ENCODE measurements at regions not wholly inside any gene's neighbourhood (a gene's known extent, or its start where the extent isn't known, plus 50 kb on each side); places are given as distances from the start of the nearest gene placed in this dataset.

GRCh38 chr4:28354880-28355656, 1494.4 kb downstream of the STIM2 start:
- DNase-seq: no peak

DNA sequence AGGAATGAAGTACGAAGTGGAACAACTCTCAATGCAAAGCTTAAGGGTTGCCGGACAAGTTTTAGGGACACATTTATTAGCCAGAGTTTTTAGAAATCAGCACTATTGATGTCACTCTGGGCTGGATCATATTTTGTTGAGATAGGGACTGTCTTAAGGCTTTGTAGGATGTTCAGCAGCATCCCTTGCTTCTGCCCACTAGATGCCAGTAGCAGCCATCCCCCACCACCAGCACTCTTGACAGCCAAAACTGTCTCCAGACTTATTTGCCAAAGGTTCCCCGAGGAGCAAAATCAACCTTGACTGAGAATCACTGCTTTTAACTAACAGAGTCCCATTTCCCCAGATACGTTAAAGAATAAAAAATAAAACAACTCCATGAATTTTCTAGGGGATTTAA, 1497.3 kb downstream of the STIM2 start:
- DNase-seq: no peak

DNA sequence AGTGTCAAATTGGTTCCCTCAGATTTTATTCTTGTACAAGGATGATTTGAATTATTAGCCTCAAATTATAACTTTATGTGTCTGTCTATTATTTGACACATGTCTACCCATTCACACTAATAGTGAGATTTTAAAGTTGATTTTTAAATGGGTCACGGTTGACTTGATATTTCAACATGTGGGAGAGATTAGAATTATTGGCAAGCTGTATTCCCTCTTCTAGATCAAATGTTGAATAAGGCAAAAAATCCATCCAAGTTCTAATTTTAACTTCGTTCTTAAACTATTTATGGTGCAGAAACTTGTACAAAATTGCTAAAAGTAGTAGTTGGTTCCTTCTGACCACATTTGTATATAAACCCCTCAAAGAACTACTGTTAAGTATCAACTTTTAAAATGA, 1498.0 kb downstream of the STIM2 start:
- no peak for DNase-seq

DNA sequence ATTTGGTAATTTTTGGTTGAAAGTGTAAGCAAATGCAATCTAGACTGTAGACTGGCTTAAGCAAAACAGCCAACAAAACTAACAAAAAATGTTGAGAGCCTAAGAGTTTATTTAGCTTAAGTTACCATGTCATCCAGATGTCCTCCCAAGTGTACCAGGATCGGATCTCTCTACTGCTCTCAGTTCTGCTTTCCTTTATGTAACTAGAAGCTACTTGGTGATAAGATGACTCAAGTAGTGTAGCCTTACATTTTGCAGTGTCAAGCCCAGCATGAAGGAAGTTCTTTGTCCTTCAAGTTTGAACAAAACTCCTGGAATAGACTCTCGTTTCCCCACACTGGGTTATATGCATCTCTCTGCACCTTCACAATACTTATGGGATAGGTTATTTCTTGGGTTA, 1500.0 kb downstream of the STIM2 start:
- DNase-seq: no peak

GRCh38 chr4:28362169-28362568, 1501.5 kb downstream of the STIM2 start:
- DNase-seq: no peak

- DNase-seq: no peak
Measured at GRCh38 chr4:28369499-28369898, 1508.9 kb downstream of the STIM2 start.

DNA sequence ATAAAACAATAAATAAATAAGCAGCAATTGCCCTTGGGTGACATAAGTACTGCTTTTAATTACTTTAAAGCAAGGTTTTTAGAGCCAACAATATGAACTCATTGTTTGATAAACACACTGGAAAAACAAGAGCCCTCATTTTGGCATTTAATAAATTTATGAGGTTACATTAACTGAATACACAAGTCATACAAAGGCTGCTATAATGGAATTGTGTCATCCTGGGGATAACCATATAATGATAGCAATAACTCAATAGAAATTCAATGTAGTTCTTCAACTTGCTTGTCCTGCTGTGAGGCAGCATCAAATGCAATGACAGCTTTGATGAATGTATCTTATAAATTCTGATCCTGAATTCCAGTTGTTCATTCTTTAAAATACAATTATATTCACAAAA, 1512.5 kb downstream of the STIM2 start:
- DNase-seq: no peak

DNA sequence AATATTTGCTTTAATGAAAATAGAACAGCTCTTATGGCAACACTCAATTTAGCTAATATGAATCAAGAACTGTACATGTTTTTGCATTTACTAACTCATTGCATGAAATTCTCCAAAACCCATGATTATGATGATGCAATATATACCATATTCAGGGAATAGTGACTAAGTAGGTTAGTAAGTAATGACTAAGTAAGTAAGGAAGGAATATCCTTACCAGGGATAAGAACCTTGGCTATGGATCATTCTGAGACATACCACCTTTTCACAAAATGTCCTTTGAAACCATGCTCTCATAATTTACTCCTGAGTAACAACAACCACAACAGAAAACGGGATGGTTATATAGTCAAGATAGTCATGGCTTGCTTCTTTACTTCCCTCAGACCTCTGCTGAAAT, 1513.0 kb downstream of the STIM2 start:
- no peak for DNase-seq

DNA sequence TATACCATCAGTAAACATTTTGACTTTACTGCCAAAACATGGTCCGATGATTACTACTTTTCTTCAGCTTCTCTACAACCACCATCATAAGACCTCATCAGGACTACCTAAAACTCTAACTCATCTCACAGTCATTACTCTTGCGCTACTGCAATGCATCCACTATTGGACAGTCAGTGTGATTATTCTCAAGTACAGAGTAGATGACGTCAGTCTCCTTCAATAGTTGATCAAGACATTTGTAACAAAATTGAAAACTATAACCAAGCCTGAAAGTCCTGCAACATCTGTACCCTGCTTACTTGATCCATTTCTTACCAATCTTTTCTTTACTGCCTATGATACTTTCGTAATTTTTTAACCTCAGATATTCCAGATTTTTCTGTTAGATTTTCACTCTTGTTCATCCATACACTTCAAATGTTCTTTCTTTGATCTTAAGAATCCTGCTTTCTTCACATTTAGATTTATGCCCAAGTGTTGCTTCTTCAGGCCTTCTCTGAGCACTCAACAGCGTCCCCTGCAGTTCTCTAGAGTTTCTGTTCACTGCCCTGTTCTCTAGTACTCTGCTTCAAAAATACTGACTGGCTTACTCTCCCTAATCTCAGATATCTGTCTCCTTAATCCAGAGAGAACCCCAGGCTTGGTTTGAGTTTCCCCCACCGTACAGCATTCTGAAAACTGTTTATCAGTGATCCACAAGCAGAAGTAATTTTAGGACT, 1517.6 kb downstream of the STIM2 start:
- no peak for DNase-seq

DNA sequence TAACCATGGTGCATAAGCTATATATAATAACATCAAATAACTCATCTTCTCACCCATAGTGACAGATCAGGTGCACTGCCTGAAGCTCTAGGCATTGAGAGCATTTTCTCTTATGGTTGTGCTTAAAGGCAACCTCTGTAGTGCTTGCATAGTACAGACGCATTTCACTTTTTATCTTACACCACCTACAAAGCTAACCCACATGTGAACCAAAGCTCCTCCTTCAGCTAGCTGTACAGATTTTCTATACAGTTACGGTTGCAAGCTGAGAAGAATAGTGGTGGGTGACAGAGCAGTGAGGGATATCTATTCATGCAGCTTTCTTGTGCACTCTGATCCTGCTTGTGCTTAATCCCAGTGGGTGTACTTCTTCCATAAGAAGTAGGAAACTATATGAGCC, 1525.2 kb downstream of the STIM2 start:
- no peak for DNase-seq

- no peak for DNase-seq
Measured at GRCh38 chr4:28386776-28387175, 1526.1 kb downstream of the STIM2 start.

- DNase-seq: no peak
Measured at GRCh38 chr4:28388471-28388870, 1527.8 kb downstream of the STIM2 start.

DNA sequence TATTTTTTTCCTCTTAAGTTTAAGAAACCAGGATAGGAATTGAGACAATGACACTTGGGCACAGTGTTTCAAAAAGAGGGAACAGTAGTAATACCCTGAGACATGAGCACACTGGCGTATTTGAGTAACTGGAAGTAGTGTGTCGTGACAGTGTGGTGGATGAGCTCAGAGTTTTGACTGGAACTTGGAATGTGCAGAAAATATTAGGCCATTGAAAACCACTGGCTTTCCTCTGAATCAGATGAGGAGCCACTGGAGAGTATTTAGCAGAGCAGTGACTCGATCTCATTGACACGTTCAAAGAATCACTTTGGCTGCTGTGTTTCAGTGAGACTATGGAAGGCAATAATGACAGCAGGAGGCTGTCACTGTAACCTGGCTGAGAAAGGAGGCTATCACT, 1531.2 kb downstream of the STIM2 start:
- no peak for DNase-seq

DNA sequence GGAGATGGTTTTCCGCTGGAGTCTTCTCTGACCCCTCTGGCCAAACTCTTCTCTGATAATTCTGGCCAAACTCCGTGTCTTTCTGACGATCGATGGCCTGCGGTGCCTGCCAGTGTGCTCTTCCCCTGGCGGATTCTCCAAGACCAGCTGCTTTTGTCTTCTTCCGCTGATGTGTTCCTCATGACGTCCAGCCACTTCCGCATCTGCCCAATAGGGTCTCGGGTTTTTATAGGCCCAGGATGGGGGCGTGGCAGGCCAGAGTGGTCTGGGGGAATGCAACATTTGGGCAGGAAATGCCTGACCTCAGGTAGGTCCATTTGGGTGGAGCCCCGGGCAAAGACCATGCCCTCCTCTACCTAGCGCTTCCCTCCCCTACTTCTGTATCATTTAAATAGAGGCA, 1542.1 kb downstream of the STIM2 start:
- DNase-seq: no peak

- no peak for DNase-seq
Measured at GRCh38 chr4:28421221-28421620, 1560.6 kb downstream of the STIM2 start.

GRCh38 chr4:28426251-28426650, 1565.6 kb downstream of the STIM2 start:
- no peak for DNase-seq

GRCh38 chr4:28427306-28428085, 1566.9 kb downstream of the STIM2 start:
- no peak for DNase-seq

GRCh38 chr4:28432348-28433025, 1571.8 kb downstream of the STIM2 start:
- no peak for DNase-seq

- DNase-seq: no peak
Measured at GRCh38 chr4:28435314-28435713, 1574.7 kb downstream of the STIM2 start.

GRCh38 chr4:28436191-28437080, 1575.8 kb downstream of the STIM2 start:
- DNase-seq: no peak

DNA sequence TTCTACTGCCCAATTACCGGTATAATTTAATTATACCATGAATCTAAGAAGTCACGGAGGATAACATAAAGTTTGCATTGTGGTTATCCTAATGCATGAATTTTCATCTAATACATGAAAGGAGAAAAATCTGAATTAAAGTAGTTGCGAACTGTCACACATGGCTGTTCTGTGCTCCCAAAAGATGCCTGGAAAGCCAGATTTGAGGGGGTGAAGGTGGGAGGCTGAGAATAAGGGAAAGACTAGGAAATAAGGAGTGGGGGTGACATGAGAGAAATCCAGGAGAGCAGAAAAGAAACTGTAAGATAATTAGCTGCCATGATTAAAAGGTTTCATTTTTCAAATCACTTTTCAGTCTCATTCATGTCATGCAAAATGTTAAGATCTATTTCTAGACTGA, 1582.7 kb downstream of the STIM2 start:
- no peak for DNase-seq

DNA sequence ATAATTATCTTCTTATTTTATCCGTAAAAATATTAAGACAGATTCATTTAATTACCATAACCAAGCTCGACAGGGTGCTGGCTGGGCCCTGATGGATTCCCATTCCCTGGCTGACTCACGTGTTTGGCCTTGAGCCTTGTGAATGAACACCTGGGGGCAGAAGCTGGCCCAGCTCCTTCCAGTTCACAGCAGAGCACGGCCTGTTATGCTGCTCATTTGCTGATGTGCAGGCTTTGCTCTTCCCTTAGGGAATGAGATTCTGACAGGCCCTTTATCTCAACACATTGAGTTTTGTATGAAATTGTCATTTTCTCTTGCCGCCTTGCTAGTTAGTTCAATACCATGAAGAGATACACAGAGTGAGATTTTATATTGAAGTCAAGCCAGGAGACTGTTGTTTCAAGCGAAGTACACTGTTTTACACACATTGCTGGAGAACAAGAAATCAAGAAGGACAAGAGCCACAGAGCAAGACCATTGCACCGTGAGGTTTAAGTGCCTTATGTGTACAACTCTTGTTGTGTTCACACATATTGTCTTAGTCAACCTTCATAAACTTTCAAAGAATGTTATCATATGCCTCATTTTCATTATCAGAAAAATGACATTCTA, 1583.3 kb downstream of the STIM2 start:
- no peak for DNase-seq
